Lower lobe of right lung (tissue), 2 donors: ENCODE measurements at regions not wholly inside any gene's neighbourhood (a gene's known extent, or its start where the extent isn't known, plus 50 kb on each side); places are given as distances from the start of the nearest gene placed in this dataset.
A peak's percentile ranks its signal among the peaks of the same experiment; 100 is the strongest.

ENCODE experiments used
- ATAC-seq, 2 donors: fragments of 200-7000 bp; cut with Tn5 transposase; one replicate each; pipeline ENCODE4 v1.9.1; 2020 to 2022; ENCODE audit warnings: mild to moderate bottlenecking in 2 of 2, moderate library complexity in 2 of 2
- DNase-seq: peaks from one replicate; pipeline ENCODE4 v3.0.0-alpha.2; 2020
- H3K27ac ChIP-seq: fragments of 200-600 bp; one replicate; pipeline ENCODE4 v1.8.0; 2022
- H3K27me3 ChIP-seq: fragments of 200-600 bp; one replicate; pipeline ENCODE4 v1.8.0; 2022; ENCODE audit warnings: low read depth
- H3K36me3 ChIP-seq: fragments of 200-600 bp; one replicate; pipeline ENCODE4 v1.8.0; 2022; ENCODE audit warnings: mild to moderate bottlenecking
- H3K4me1 ChIP-seq: fragments of 200-600 bp; one replicate; pipeline ENCODE4 v1.8.0; 2022
- H3K4me3 ChIP-seq: fragments of 200-600 bp; one replicate; pipeline ENCODE4 v1.8.0; 2022; ENCODE audit warnings: mild to moderate bottlenecking
- H3K9me3 ChIP-seq: fragments of 200-600 bp; one replicate; pipeline ENCODE4 v1.8.0; 2022
- intact Hi-C: fragments of 100-400 bp; cut with DNase I; formaldehyde crosslinking; loops from one replicate; pipeline ENCODE4 v1.11.0; 2022
- TF ChIP-seq, protein P1 (sequence below): fragments of 200-600 bp; IDR thresholded peaks from one replicate; pipeline ENCODE4 v1.8.0; 2022; ENCODE audit warnings: antibody characterized with exemption, mild to moderate bottlenecking
- donor health status: DM: no; HTN: yes; CAD: no; lungs with severe emphysema.

DNA sequence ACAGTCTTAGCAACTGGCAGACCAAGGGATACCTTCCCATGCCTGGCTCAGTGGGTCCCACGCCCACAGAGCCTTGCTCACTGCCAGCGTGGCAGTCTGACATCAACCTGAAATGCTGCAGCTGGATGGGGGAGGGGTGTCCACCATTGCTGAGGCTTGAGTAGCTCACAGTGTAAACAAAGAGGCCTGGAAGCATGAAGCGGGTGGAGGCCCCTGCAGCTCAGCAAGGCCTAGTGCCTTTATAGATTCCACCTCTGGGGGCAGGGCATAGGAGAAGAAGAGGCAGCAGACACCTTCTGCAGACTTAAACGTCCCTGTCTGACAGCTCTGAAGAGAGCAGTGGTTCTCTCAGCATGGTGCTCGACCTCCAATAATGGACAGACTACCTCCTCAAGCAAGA, 263.2 kb downstream of the KIF2B start:
- ATAC-seq, result no peak
- Histone ChIP-seq H3K27ac (no peak overlapping the region), H3K27me3 (no peaks in the 10 kb centered on the region), H3K9me3 (no peaks in the 10 kb centered on the region), H3K36me3 (no peaks in the 10 kb centered on the region), H3K4me1 (no peaks in the 10 kb centered on the region), H3K4me3 (no peak overlapping the region)
- intact Hi-C loops, result no loop called here
- DNase-seq, result no peak
- TF ChIP-seq, protein P1, sequence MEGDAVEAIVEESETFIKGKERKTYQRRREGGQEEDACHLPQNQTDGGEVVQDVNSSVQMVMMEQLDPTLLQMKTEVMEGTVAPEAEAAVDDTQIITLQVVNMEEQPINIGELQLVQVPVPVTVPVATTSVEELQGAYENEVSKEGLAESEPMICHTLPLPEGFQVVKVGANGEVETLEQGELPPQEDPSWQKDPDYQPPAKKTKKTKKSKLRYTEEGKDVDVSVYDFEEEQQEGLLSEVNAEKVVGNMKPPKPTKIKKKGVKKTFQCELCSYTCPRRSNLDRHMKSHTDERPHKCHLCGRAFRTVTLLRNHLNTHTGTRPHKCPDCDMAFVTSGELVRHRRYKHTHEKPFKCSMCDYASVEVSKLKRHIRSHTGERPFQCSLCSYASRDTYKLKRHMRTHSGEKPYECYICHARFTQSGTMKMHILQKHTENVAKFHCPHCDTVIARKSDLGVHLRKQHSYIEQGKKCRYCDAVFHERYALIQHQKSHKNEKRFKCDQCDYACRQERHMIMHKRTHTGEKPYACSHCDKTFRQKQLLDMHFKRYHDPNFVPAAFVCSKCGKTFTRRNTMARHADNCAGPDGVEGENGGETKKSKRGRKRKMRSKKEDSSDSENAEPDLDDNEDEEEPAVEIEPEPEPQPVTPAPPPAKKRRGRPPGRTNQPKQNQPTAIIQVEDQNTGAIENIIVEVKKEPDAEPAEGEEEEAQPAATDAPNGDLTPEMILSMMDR, result no peak

DNA sequence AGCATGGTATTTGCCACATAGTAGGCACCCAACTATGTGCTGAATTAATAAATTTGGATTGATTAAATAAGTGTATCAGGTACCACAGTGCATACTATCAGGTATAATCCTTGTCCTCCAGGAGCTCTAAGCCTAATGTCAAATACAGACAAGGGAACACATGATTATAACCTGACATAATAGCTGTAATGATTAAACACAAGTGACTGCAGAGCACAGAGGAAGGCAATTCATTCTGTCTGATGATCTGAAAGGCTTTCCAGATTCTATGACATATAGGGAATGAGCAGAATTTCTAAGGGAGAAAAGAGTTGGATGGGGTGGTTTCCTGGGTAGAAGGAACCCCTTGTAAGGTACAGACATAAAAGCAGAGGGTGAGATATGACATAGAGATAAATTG, 273.5 kb downstream of the KIF2B start:
- Histone ChIP-seq H3K4me3 (no peak overlapping the region), H3K36me3 (no peaks in the 10 kb centered on the region)
- intact Hi-C loops, result no loop called here

DNA sequence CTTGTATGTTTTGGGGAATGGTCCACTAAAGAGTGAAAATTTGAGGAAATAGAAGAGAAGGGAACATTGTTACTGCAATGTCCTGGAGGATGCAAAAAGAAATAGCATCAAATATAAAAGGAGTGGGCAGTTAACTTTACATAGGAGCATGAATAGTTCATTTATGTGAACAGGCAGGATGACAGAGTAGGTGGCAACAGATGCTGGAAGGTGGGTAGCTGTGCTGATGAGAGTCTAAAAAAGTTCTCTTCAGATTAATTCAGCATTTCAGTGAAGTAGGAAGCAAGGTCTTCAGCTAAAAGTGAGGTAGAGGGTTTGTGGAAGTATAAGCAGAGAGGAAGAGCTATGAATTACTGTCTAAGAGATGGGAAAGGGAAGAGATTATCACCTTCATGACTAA, 276.5 kb downstream of the KIF2B start:
- TF ChIP-seq, protein P1, result no peak
- no peak overlapping the region for H3K4me3 ChIP-seq
- H3K27ac ChIP-seq, result no peak overlapping the region
- H3K27me3 ChIP-seq, result no peaks in the 10 kb centered on the region
- no peaks in the 10 kb centered on the region for H3K36me3 ChIP-seq
- ATAC-seq, result no peak
- no peak for DNase-seq
- intact Hi-C loops, result no loop called here
- H3K4me1 ChIP-seq, result no peaks in the 10 kb centered on the region
- peaks cover 13% of the 10 kb centered on the region for H3K9me3 ChIP-seq

More for the DNA sequence above, 273.5 kb downstream of the KIF2B start:
- no peak for ATAC-seq
- Histone ChIP-seq H3K4me1 (no peaks in the 10 kb centered on the region), H3K9me3 (no peaks in the 10 kb centered on the region), H3K27ac (no peak overlapping the region), H3K27me3 (no peaks in the 10 kb centered on the region)
- no peak for DNase-seq
- TF ChIP-seq, protein P1, result no peak

DNA sequence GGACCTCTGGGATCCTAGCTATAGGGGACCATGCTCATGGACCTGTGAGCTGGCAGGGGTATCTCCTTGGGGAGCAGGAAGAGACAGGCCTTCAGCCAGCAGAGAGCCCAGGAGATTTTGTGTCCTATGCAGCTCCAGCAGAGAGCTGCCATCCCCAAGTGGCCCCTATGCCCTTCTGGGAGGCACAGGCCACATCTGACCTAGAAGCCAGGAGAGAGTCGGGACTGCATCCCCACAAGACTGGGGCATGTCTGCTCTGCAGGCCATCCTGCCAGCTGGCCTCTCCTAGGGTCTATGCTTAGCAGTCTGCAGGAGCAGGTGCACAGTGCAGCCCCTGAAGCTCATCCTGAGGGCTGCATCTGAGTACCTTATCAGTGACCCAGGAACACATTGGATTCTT, 279.5 kb downstream of the KIF2B start:
- TF ChIP-seq, protein P1, result no peak
- peaks cover 16% of the 10 kb centered on the region for H3K9me3 ChIP-seq
- ATAC-seq (peak in 1 of 2 donors; percentile 38), DNase-seq (no peak)
- H3K4me3 ChIP-seq, result no peak overlapping the region
- intact Hi-C loops, result no loop called here
- no peaks in the 10 kb centered on the region for H3K4me1 ChIP-seq
- no peak overlapping the region for H3K27ac ChIP-seq
- H3K27me3 ChIP-seq, result no peaks in the 10 kb centered on the region
- no peaks in the 10 kb centered on the region for H3K36me3 ChIP-seq

DNA sequence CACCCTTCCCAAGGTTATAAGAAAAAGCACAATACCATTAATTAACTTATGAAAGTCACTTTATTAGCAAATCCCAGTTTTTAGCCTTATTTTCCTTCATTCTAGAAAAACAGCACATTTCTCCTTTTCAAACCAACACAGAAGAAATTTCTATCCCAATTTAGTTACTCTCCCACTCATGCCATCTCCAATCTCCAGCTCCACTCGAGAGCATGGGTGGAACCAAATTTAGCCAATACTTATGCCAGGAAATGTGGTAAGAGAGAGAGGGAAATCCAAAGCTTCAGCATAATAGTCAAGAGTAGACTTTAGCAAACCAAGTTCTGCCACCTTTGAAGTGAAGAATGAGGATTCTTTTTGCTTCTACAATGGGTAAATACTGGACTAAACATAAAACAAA, 288.8 kb downstream of the KIF2B start:
- no peaks in the 10 kb centered on the region for H3K27me3 ChIP-seq
- H3K4me3 ChIP-seq, result no peak overlapping the region
- no peaks in the 10 kb centered on the region for H3K9me3 ChIP-seq
- no peak overlapping the region for H3K27ac ChIP-seq
- H3K36me3 ChIP-seq, result no peaks in the 10 kb centered on the region
- TF ChIP-seq, protein P1, result no peak
- no peaks in the 10 kb centered on the region for H3K4me1 ChIP-seq
- intact Hi-C loops, result no loop called here
- DNase-seq (no peak), ATAC-seq (no peak)

DNA sequence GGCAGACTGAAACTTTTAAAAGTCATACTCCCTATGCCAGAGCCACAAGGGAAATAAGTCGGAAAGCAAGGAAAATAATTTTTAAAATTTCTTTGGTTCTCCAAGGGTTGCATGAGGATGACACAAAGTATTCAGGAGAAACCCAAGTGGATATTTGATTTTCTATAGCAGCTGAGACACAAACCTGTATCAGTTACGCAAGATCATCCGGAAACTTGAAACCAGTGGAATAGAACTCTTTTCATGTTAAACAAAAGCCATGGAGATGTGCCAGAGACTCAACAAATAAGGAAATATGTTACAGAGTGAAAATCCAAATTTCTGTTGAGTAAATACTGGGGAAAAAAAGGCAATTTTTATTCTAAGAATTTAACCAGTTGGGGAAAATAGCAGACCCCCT, 294.7 kb downstream of the KIF2B start:
- Histone ChIP-seq H3K27ac (no peak overlapping the region), H3K4me3 (no peak overlapping the region), H3K4me1 (no peaks in the 10 kb centered on the region), H3K36me3 (no peaks in the 10 kb centered on the region), H3K9me3 (no peaks in the 10 kb centered on the region), H3K27me3 (no peaks in the 10 kb centered on the region)
- no peak for ATAC-seq
- DNase-seq, result no peak
- TF ChIP-seq, protein P1, result no peak
- intact Hi-C loops, result no loop called here
